HG03025 (cell line): ENCODE measurements at regions not wholly inside any gene's neighbourhood (a gene's known extent, or its start where the extent isn't known, plus 50 kb on each side); places are given as distances from the start of the nearest gene placed in this dataset.
"Not testable (repeated sequence)": the region's sequence is repeated elsewhere in the genome, so short reads cannot be mapped to it uniquely, and the experiment has no call there.

ENCODE experiments used
- ATAC-seq: cut with Tn5 transposase; IDR thresholded peaks from one replicate; pipeline ENCODE4 v1.9.1; 2021; ENCODE audit warnings: mild to moderate bottlenecking, moderate library complexity; ENCODE audit not compliant: unreplicated experiment, low FRiP score

DNA sequence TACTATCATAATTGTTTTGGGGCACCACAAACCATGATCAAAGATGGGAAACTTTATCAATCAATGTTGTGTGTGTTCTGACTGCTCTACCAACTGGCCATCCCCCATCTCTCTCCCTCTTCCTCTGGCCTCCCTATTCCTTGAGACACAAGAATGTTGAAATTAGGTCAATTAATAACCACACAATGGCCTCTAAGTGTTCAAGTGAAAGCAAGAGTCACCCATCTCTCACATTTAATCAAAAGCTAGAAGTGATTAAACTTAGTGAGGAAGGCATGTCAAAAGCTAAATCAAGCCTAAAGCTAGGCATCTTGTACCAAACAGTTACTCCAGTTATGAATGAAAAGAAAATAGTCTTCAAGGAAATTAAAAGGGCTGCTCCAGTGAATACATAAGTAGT, 390.3 kb upstream of the NFIA start:
- no peak for ATAC-seq

DNA sequence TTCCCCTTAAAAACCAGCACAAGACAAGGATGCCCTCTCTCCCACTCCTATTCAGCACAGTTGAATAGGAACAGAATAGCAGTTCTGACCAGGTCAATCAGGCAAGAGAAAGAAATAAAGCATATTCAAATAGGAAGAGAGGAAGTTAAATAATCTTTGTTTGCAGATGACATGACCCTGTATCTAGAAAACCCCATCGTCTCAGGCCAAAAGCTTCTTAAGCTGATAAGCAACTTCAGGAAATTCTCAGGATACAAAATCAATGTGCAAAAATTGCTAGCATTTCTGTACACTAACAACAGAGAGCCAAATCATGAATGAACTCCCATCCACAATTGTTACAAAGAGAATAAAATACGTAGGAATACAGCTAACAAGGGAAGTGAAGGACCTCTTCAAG, 394.1 kb upstream of the NFIA start:
- ATAC-seq, result not testable (repeated sequence)

DNA sequence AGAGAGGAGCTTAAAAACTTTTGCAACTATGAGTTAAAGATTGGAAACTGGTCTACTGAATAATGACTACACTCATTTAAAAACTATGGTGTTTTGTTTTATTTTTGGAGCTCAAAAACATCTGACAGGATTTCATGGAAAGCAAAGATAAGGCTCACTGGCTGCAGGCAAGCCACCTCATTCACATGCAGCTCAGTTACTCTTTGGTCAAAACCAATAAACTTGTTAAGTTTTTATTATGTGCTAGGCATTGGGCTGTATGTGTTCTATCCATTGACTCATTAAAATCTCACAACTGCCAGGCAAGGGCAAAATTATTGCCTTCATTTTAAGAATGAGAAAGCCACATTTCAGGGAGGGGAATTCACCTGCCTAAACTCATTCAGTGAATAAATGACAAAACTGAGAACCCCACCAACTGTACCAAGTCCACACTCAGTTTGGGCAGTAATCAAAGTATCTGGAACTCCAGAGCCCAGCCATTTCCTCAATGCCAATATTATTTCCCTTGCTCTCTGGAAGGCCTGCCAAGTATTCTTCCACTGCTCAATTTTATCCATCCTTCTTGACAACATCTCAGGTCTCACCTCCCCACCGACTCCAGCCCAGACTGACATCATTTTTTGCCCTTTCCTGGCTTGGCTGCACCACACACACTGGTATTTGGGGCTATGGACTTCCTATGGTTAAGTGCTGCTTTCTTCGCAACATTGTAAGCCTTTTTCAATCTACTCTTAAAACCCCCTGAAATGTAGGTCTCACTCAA, 401.1 kb upstream of the NFIA start:
- no peak for ATAC-seq

DNA sequence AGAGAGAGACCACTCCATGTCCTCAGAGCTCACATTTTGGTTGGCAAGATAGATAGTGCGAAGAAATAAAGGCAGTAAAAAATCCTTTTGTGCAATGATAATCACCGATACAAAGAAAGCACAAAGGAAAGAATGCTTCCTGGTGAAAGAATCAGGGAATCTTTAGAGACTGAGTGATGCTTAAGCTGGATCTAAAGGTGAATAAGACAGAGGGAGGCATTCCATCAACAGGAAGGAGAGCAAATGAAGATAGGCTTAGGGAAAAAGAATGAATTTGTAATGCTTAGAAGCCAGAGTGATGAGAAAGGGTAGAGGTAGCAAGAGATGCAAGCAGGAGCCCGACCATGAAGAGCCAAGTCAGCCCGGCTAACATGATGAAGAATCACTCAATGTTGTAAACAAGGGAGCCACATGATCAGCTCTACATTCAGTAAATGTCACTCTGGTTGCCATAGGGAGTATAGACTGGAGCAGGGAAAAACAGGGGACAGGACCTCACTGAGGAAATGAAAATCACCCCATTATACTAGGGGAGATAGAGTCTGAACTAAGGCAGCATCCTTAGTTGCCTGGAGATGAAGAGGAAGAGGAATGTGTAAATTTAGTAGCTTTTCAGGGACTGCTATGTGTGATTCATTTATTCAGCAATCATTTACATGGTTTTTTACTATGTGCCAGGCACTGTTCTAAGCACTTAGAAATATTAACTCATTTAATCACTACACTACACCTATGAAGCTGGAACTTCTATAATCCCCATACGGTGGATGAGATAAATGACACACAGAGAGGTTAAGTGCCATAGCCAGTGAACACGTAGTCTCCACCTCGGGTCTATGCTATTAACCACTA, 402.6 kb upstream of the NFIA start:
- ATAC-seq, result no peak

DNA sequence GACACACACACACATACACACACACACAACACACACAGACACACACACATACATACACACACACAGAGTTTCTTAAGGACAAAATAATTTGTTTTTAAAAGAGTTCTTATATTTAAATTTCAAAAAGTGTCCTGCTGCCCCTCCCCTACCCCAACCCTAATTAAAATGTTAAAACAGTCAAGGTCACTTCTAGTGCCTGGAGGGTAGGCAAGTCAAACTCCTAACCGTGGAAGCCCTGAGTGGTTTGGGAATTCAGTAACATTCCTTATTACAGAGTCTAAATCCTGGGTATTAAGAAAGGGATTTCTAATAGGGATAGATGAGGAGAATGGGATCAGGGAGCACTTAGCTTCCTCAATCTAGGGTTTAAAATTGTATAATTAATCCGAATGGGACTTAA, 403.6 kb upstream of the NFIA start:
- ATAC-seq, result no peak

DNA sequence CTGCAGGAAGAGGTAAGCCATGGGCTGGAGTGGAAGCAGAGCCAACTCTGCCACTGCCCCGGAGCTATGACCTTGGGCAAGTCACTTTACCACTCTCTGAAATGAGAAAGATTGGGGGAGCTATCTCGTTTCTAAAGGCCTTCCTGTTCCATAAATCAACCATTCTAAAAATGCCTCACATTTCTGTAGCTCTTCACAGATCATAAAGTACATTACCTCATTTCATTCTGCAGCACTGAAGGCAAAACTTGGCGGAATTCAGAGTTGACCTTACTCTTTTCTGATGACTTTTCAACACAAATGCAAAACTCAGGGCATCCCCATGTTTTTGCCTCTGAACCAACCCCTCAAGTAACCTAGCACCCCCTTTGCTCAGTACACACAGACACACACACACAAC, 404.0 kb upstream of the NFIA start:
- no peak for ATAC-seq

DNA sequence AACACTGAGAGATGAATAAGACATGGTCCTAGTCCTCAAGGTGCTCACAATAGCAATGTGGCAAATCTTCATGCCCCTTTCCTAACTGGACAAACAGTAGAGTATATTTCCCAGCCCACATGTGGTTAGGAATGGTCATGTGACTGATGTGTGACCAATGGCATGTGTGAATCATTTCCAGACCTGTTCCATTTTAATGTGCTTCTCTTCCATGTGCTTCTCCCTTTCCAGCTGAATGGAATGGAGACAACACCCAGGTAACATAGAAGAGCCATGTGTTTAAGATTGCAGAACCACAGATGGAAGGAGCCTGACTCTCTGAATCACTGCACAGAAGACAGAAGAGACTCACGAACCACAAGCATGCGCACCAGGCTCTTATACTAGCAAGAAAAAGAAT, 409.9 kb upstream of the NFIA start:
- no peak for ATAC-seq

DNA sequence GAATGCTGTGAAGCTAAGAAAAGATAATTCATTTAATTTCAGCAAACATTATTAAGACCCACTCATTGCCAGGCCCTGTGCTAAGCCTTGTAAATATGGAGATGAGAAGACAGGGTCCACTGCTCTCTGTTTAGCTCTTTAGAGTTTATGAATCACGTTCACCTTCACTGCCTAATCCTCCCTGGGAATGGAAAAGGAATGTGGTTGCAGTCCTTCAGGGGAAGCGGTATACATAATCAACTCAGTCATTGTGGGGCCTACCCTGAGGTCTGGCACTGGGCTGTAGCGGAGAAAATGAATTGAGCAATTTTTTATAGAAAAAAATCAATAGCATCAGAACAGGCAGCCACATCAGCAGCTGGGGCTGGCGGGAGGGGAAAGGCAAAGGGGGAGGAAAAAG, 412.1 kb upstream of the NFIA start:
- ATAC-seq, result no peak

DNA sequence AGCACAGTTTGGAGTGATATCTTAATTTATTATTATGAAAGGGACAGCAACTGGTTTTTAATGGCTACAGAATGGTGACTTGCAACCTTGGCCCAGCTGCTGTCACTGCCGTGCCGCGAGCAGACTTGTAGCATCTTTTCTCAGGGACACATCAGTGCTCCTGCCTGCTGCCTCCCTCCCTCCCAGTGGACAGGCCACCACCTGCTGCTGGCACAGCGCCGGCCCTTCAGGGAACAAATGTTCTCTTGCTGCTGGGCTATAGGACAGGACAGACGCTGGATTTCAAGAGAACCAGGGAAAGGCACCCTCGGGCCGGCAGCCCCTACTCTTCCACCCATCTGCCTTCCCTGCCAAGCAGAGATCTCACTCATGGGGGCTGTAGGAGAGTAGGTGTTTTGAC, 413.8 kb upstream of the NFIA start:
- no peak for ATAC-seq

DNA sequence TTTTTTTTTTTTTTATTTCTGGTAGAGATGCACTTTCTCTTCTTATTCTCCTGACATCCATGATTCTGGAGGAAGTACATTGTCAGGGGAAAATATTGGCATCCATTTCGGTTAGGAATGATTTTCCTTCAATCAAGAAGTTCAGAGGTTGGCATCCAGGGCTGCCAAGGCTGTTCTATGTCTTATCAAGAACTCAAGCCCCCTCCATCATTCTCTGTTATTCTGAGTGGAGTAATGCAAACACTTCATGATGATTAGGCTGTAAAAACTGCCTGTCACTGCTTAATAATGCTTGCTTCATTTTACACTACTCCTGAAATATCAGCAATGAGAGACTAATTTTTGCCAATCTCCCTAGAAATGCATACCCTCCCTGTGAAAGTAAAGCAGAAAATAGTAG, 417.1 kb upstream of the NFIA start:
- no peak for ATAC-seq

DNA sequence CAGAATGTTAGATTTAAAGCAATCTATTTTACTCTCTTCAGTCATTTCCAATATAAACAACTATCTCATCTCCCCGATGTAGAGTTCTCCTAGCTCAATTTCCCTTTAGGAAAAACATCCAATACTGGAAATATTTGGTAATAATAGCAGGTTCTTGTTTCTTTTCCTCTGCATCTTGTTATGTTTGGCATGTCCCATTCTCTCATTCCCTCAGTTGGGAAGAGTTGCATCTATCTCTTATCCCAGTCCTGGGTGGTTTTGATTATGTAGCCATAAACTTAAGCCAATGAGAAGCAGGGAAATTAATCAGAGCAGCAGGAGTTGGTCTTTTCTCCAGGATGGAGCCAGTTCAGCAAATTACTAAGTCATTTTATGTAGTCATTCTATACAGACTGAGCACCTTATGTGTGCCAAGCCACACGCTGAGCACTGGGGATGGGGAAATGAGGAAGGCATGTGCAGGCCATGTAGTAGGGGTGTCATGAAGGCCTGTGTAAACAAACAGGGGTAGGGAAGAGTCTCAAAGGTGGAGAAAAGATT, 418.2 kb upstream of the NFIA start:
- no peak for ATAC-seq

DNA sequence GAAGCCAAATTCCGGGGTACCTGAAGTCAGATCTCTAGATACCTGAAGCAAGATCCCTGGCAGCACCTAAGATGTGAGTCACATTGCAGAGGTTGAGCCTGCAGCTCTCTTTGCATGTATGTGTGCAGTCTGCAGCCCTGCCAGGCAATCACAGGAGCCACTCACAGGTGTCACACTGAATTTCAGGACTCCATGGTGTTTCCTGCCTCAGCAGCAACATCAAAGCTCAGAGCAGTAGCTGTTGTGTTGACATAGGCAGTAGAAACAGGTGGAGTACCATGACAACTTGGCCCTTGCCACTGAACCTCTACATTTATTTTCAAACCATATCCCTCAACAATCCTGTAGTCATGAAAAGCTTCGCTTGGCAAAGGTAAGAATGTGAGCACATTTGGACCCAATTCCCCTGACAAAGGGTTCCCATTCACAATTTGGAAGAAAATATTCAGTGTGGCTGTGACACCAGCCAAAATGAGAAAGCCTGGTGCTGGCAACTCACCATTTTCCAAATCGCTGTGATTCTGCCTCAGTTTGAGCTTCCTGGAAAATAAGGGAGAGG, 419.8 kb upstream of the NFIA start:
- no peak for ATAC-seq

DNA sequence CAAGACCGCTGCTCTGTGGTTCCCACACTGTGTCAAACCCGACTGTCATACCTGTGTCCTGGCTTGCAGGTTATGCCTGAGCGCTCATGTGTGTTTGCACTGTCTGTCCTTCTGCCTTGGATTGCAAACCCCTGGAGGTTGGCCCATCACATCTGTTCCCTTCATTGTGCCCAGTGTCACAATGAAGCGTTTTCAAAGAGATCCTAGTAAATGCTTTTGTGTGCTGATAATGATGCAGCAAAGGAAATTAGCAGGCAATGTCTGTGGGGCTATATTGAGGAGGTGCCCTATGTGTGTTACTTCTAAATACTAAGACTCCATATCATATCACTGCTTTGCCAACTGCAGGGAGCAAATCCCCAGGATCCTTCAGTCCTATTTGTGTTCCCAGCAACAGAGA, 424.4 kb upstream of the NFIA start:
- ATAC-seq, result no peak

DNA sequence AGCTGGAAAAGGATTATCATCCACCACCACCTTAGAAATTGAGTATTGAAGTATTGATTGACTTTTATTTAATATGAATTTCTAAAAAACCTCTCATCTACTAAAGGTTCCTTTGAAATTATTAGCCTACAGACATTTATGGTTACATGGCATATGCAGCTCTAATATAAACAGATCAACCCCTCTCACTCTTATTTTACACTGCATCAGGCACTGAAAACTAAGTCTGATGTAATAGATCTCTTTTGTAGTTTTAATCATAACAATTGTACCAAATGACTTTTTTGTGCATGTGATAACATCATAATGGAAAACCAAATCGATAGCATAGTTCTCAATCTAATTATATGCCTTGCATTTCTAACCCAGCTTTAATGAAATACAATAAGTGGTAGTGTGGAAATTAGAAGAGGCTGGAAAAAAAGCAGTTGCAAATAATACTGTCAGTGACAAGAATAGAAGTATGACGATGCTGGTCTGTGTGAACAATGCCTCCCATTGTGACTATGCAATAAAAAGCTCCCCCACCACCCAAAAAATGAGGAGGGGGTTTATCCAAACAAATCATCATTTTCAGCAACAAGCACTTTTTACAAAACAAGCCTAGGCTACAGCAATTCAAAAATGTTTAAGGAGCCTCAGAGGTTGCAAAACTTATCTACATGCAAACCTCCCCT, 426.5 kb upstream of the NFIA start:
- ATAC-seq, result no peak

DNA sequence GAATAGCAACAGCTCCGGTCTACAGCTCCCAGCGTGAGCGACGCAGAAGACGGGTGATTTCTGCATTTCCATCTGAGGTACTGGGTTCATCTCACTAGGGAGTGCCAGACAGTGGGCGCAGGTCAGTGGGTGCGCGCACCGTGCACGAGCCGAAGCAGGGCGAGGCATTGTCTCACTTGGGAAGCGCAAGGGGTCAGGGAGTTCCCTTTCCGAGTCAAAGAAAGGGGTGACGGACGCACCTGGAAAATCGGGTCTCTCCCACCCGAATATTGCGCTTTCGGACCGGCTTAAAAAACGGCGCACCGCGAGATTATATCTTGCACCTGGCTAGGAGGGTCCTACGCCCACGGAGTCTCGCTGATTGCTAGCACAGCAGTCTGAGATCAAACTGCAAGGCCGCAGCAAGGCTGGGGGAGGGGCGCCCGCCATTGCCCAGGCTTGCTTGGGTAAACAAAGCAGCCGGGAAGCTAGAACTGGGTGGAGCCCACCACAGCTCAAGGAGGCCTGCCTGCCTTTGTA, 442.3 kb upstream of the NFIA start:
- ATAC-seq, result not testable (repeated sequence)

DNA sequence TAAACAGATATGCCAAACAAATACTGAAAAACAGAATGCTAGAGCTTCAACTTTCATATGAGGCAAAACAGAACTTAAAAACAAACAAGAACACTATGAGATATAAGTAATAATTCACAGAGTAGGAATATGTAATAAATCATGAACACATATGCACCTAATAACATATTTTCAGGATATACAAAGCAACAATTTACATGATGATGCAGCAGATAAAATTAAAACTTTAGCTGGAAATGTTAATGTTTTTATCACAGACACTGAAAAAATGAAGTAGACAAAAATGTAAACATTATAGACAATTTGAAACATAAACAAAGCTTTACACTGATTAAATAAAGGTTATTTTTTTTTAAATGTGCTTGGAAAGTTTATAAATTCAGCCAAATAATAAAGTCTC, 443.1 kb upstream of the NFIA start:
- no peak for ATAC-seq

DNA sequence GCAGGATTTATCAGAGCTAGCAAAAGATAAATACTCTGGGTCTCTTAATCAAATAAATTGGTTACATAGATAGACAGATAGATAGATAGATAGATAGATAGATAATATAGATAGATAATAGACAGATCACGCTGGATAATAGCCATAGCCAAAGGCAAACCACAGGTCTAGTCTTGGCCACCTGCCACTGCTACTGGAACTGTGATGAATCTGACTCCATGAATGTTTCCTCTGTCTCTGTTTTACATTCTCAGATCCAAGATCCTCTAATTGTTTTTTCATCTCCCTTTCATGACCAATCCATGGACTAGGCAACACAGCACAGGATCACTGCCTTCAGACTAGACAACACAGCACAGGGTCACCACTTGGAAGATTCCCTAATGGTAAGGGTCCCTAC, 444.7 kb upstream of the NFIA start:
- no peak for ATAC-seq

DNA sequence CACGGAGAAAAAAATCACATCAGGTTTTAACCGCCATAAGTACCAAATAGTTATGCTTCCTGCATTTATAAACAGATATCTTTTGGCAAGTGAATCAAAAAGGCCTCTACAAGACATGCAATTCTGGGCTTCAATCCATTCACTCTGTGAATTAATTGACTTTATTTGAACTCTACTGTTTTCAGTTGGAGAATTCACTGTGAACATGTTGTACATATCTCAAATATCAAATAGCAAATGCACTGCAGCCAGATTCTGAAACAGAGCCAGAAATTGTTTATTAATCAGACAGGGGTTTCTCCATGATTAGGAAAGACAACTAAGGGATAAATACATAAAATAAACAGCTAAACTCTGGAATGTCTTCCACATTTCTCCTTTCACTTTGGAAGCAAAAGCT, 445.4 kb upstream of the NFIA start:
- ATAC-seq, result no peak

DNA sequence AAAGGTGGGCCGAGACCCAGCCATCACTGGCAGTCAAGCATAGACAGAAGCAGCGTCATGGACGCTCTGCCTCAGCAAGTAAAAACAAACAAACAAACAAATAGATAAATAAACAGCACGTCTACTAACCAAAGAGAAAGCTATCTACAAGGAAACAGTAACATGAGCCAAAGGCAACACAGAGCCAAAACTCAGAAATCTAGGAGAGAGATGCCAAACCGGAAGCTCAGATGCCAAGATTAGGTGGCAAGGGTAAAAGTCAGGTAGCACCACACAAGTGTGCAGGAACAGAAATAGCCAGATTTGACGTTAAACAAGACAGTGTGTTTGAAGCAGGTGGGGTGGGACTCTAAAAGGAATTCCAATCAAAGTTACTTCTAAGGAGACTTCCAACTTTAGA, 448.3 kb upstream of the NFIA start:
- ATAC-seq, result no peak

DNA sequence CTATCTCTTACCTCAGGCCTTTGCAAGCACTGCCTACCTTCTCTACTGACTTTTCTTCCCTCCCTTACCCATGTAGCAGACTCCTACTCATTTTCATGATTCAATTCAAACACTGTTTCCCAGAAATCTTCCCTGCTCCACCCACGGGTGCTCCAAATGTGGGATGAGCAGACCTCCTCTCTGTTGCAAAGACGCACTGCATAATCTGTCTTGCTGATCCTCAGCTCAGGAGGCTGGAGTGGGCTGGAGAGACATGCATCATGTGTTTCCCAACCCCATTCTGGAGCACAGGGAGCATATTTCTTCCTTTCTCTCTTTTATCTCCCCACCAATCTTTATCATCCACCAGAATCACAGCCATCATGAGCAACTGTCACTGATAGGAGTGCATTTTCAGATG, 459.9 kb upstream of the NFIA start:
- no peak for ATAC-seq

DNA sequence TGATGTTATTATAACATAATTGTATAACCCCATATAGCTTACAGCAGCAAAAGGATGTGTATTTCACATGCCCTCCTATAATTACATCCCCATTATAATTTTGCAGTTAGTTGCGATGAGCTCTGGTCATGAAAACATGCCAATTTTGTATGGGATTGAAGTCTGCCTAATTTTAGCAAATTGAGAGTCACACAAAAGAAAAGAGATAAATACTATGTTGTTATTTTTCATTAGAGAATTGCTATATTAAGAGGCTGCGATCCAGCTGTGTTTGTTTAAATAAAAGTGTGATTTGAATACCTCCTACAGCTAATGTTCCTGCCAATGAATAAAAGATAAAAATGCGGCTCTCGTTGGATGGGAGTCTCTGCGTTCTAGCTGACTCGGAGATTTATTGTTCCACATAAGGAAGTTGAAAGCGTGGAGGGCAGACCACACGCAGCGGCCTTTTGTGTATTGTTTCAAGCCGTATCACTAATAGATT, 461.0 kb upstream of the NFIA start:
- no peak for ATAC-seq
